ENCODE measurements at regions not wholly inside any gene's neighbourhood (a gene's known extent, or its start where the extent isn't known, plus 50 kb on each side); places are given as distances from the start of the nearest gene placed in this dataset.

DNA sequence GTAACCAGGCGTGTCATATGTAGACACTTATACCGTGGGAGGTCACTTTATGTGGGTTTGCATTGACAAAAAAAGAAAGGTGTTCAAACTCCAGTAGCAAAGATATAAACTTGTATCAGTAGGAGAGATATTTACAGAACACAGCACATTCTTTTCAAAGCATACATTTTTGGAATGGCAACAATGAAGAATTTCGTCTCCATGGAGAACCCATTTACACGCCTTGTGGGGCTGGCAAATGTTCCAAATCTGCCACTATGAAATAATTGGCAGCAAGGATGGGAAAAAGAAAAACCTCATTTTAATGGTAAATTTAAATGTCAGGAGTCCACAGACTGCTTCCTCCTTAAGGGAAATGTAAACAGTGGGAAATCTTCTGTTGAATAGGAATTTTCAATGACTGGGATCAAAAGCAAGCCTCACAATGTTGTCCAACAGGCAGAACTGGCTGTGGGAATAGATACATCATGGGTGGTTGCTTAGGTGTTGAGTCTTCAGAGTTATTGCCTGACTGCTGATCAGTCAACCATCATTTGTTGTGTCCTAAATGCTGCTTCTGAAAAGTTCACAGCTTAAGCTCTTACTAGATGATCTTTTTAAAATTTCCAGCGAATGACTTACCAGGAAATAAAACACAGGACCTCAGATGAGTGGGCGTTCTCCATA lies 256.6 kb upstream of the SEMA3C start:
- TF ChIP-seq CTCF (optimal IDR thresholded peaks at IDR 0.05 in 1 of 3, IDR thresholded peaks at IDR 0.05 in 1 of 3, conservative IDR thresholded peaks at IDR 0.05 in 1 of 3; ENCODE audit: extremely low read depth in 1 of 3, insufficient read depth in 2 of 3, low read length in 3 of 3) (no peak), EZH2 (IDR thresholded peaks at IDR 0.05; ENCODE audit: low read length) (no peak)
